CD4-positive, alpha-beta T cell (primary cell): ENCODE measurements at regions not wholly inside any gene's neighbourhood (a gene's known extent, or its start where the extent isn't known, plus 50 kb on each side); places are given as distances from the start of the nearest gene placed in this dataset.

Source experiments
- ATAC-seq: fragments of 200-7000 bp; cut with Tn5 transposase; one replicate; pipeline ENCODE4 v1.10.0; 2022; ENCODE audit warnings: mild to moderate bottlenecking; ENCODE audit not compliant: poor library complexity
- CTCF ChIA-PET: fragments of 350-600 bp; sonication (Branson Sonifier 250); formaldehyde crosslinking; loops from one replicate; lab custom pipeline; 2021; ENCODE audit warnings: antibody characterized with exemption, inconsistent platforms; lab: Charles Lee
- POLR2A ChIA-PET: fragments of 350-600 bp; sonication (Branson Sonifier 250); formaldehyde crosslinking; loops from one replicate; lab custom pipeline; 2021; ENCODE audit warnings: antibody characterized with exemption, inconsistent platforms; lab: Charles Lee
- DNase-seq, 14 experiments: peaks; one replicate each; pipeline ENCODE4 v3.0.0-alpha.2; 2013 to 2020; ENCODE audit warnings: mixed read lengths in 2 of 14
- H3K27ac ChIP-seq, 2 donors: one replicate each; pipeline versions ENCODE4 v1.5.1 to v1.7.0; 2013; ENCODE audit warnings: low read length in 2 of 2, low read depth in 1 of 2, mild to moderate bottlenecking in 1 of 2
- H3K27me3 ChIP-seq, 2 experiments: 1 replicate in 1 of 2; 2 replicates in 1 of 2; pipeline versions ENCODE4 v1.6.1 to v1.7.0; 2013; ENCODE audit warnings: low read length in 2 of 2, control low read depth in 1 of 2, mild to moderate bottlenecking in 1 of 2, moderate library complexity in 1 of 2; ENCODE audit not compliant: insufficient read depth in 2 of 2, control insufficient read depth in 1 of 2
- H3K36me3 ChIP-seq: one replicate; pipeline ENCODE4 v1.6.1; 2013; ENCODE audit warnings: low read length, control low read depth; ENCODE audit not compliant: insufficient read depth
- H3K4me1 ChIP-seq: one replicate; pipeline ENCODE4 v1.6.1; 2013; ENCODE audit warnings: low read length, control low read depth; ENCODE audit not compliant: insufficient read depth
- H3K4me3 ChIP-seq: one replicate; pipeline ENCODE4 v1.5.1; 2013; ENCODE audit warnings: mild to moderate bottlenecking, low read length, moderate library complexity
- H3K9me3 ChIP-seq, 2 experiments: 1 replicate in 1 of 2; 2 replicates in 1 of 2; pipeline versions ENCODE4 v1.6.1 to v1.7.0; 2013; ENCODE audit warnings: low read length in 2 of 2, mild to moderate bottlenecking in 2 of 2, control low read depth in 1 of 2, moderate library complexity in 1 of 2; ENCODE audit not compliant: control insufficient read depth in 1 of 2, insufficient read depth in 1 of 2
- H3K27ac Mint-ChIP-seq: one replicate; pipeline ENCODE4 v1.8.0; 2020; ENCODE audit warnings: mixed read lengths
- H3K27me3 Mint-ChIP-seq: one replicate; pipeline ENCODE4 v1.8.0; 2021; ENCODE audit warnings: mixed read lengths
- H3K36me3 Mint-ChIP-seq: one replicate; pipeline ENCODE4 v1.8.0; 2021; ENCODE audit warnings: low read depth, mixed read lengths
- H3K4me1 Mint-ChIP-seq: one replicate; pipeline ENCODE4 v1.8.0; 2021; ENCODE audit warnings: low read depth, mixed read lengths
- H3K4me3 Mint-ChIP-seq: one replicate; pipeline ENCODE4 v1.8.0; 2020; ENCODE audit warnings: mild to moderate bottlenecking, mixed read lengths
- H3K9me3 Mint-ChIP-seq: one replicate; pipeline ENCODE4 v1.8.0; 2020; ENCODE audit warnings: mixed read lengths
- CTCF ChIP-seq: fragments of 200-600 bp; IDR thresholded peaks from one replicate; pipeline ENCODE4 v1.8.0; 2022; ENCODE audit warnings: antibody characterized with exemption, mild to moderate bottlenecking
- intact Hi-C, 2 experiments: fragments of 100-400 bp; cut with DNase I in 1 of 2; cut with micrococcal nuclease in 1 of 2; formaldehyde crosslinking; loops; one replicate each; pipeline versions ENCODE4 v1.15.1 to v1.9.0; 2023 to 2025; cut with DNase I, micrococcal nuclease

GRCh38 chr3:74426571-74426970 is 187.9 kb downstream of the CNTN3 start:
- no peak overlapping the region for H3K4me3 ChIP-seq
- H3K27ac Mint-ChIP-seq: no peak overlapping the region
- no peaks in the 10 kb centered on the region for H3K27me3 ChIP-seq
- H3K4me1 ChIP-seq: no peaks in the 10 kb centered on the region
- CTCF ChIA-PET: no interaction called here
- H3K4me3 Mint-ChIP-seq: no peak overlapping the region
- ATAC-seq (no peak), DNase-seq (no peak)
- intact Hi-C loops: no loop called here
- no peak for TF ChIP-seq CTCF
- H3K9me3 Mint-ChIP-seq: peaks cover 3% of the 10 kb centered on the region
- H3K27ac ChIP-seq: no peak overlapping the region
- no peaks in the 10 kb centered on the region for H3K36me3 ChIP-seq
- no peaks in the 10 kb centered on the region for H3K4me1 Mint-ChIP-seq
- POLR2A ChIA-PET: no interaction called here
- H3K36me3 Mint-ChIP-seq: no peaks in the 10 kb centered on the region
- H3K9me3 ChIP-seq: peaks cover 0 to 3% of the 10 kb centered on the region in 2 experiments
- H3K27me3 Mint-ChIP-seq: no peaks in the 10 kb centered on the region

GRCh38 chr3:74423867-74424266 is 190.6 kb downstream of the CNTN3 start:
- Mint-ChIP-seq H3K27ac (no peak overlapping the region), H3K36me3 (no peaks in the 10 kb centered on the region), H3K27me3 (no peaks in the 10 kb centered on the region), H3K4me1 (no peaks in the 10 kb centered on the region), H3K4me3 (no peak overlapping the region), H3K9me3 (peaks cover 3% of the 10 kb centered on the region)
- no peaks in the 10 kb centered on the region for H3K27me3 ChIP-seq
- intact Hi-C loops: no loop called here
- DNase-seq: no peak
- no peak overlapping the region for H3K4me3 ChIP-seq
- ChIA-PET CTCF (no interaction called here), POLR2A (no interaction called here)
- no peak for TF ChIP-seq CTCF
- no peaks in the 10 kb centered on the region for H3K36me3 ChIP-seq
- H3K4me1 ChIP-seq: no peaks in the 10 kb centered on the region
- peaks cover 6 to 8% of the 10 kb centered on the region in 2 experiments for H3K9me3 ChIP-seq
- no peak for ATAC-seq
- no peak overlapping the region for H3K27ac ChIP-seq

- intact Hi-C loops: no loop called here
- no peak overlapping the region for H3K27ac ChIP-seq
- Mint-ChIP-seq H3K4me3 (no peak overlapping the region), H3K4me1 (no peaks in the 10 kb centered on the region), H3K36me3 (no peaks in the 10 kb centered on the region), H3K27me3 (no peaks in the 10 kb centered on the region), H3K9me3 (peaks cover 5% of the 10 kb centered on the region), H3K27ac (no peak overlapping the region)
- DNase-seq (no peak), ATAC-seq (no peak)
- H3K36me3 ChIP-seq: no peaks in the 10 kb centered on the region
- H3K4me3 ChIP-seq: no peak overlapping the region
- H3K4me1 ChIP-seq: no peaks in the 10 kb centered on the region
- POLR2A ChIA-PET: no interaction called here
- H3K9me3 ChIP-seq: peaks cover 6 to 12% of the 10 kb centered on the region in 2 experiments
- no peaks in the 10 kb centered on the region for H3K27me3 ChIP-seq
- TF ChIP-seq CTCF: no peak
- CTCF ChIA-PET: no interaction called here
Observed at GRCh38 chr3:74420538-74421124, 193.8 kb downstream of the CNTN3 start.
